Spleen (tissue), 7 donors: ENCODE measurements at regions not wholly inside any gene's neighbourhood (a gene's known extent, or its start where the extent isn't known, plus 50 kb on each side); places are given as distances from the start of the nearest gene placed in this dataset.

Source experiments
- CTCF ChIP-seq, 11 experiments: fragments of 200-600 bp in 7 of 11; fragments of 450-650 bp in 4 of 11; sonication (generic) in 4 of 11; IDR thresholded peaks in 8 of 11; conservative IDR thresholded peaks in 3 of 11; 1 replicate in 7 of 11; 2 replicates in 4 of 11; pipeline versions ENCODE4 v1.4.0 to v1.8.0; 2016 to 2021; ENCODE audit warnings: antibody characterized with exemption in 11 of 11, inconsistent platforms in 4 of 11, mild to moderate bottlenecking in 1 of 11
- POLR2A ChIP-seq, 3 donors: fragments of 450-650 bp; IDR thresholded peaks; one replicate each; pipeline ENCODE4 v1.5.1; 2017; ENCODE audit warnings: antibody characterized with exemption in 3 of 3, mild to moderate bottlenecking in 1 of 3
- POLR2AphosphoS5 ChIP-seq, 3 donors: sonication (generic); formaldehyde crosslinking; IDR thresholded peaks; one replicate each; pipeline ENCODE4 v1.5.1; 2017; ENCODE audit warnings: antibody characterized with exemption in 3 of 3
- donor health status: DM: no; HTN: no; CAD: no; lungs with moderate emphysema.
- donor health status: DM: no; HTN: no; CAD: no.
- donor health status: DM: no; HTN: no; CAD: no.

GRCh38 chr1:239185245-239185619 lies 201.1 kb upstream of the CHRM3 start:
- TF ChIP-seq POLR2AphosphoS5 (IDR thresholded peaks at IDR 0.05) (no peak), CTCF (IDR thresholded peaks at IDR 0.05 in 8 of 11, conservative IDR thresholded peaks at IDR 0.05 in 3 of 11) (no peak), POLR2A (IDR thresholded peaks at IDR 0.05) (no peak)
